NCI-H1417 (cell line): ENCODE measurements at regions not wholly inside any gene's neighbourhood (a gene's known extent, or its start where the extent isn't known, plus 50 kb on each side); places are given as distances from the start of the nearest gene placed in this dataset.
A peak's percentile ranks its signal among the peaks of the same experiment; 100 is the strongest.

ENCODE experiments used
- DNase-seq, 3 experiments: peaks; one replicate each; lab custom pipeline; 2025; lab: John Stamatoyannopoulos, UW

DNA sequence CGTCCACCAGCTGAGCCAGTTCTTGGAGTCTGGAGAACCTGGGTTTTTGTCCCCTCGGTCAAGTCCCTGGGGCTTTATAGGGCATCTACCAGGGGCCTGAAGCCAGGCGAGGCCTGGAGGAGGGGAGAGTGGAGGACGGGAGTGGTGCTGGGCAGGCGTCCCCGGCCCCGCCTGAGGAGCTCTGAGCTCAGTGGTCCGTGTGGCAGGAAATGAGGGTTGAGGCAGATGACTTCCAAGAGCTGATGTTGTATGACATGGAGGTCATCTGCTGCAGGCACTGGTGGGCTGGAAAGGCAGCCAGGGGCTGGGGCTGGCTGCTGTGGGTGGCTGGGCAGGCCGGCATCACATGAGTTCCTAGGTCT, 118.5 kb upstream of the HS6ST1 start:
- no peak for DNase-seq

DNA sequence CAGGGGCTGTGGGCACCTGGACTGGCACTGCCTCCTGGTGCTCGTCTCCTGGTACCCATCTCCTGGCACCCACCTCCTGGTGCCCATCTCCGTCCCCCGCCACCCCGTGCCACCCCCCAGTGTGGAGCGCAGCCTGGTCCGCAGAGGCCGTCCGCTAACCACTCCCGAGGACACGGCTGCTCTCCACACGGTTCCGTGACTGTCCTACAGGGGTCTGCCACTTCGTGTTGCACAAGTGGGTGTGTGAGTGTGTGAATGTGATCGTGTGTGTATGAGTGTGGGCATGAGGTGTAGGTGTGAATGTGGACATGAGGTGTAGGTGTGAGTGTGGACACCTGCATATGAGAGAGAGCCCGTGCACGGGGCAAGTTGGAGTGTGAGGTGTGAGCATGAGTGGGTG, 119.4 kb upstream of the HS6ST1 start:
- DNase-seq, result no peak

- DNase-seq, result no peak
Observed at GRCh38 chr2:128438586-128438985, 119.9 kb upstream of the HS6ST1 start.

DNA sequence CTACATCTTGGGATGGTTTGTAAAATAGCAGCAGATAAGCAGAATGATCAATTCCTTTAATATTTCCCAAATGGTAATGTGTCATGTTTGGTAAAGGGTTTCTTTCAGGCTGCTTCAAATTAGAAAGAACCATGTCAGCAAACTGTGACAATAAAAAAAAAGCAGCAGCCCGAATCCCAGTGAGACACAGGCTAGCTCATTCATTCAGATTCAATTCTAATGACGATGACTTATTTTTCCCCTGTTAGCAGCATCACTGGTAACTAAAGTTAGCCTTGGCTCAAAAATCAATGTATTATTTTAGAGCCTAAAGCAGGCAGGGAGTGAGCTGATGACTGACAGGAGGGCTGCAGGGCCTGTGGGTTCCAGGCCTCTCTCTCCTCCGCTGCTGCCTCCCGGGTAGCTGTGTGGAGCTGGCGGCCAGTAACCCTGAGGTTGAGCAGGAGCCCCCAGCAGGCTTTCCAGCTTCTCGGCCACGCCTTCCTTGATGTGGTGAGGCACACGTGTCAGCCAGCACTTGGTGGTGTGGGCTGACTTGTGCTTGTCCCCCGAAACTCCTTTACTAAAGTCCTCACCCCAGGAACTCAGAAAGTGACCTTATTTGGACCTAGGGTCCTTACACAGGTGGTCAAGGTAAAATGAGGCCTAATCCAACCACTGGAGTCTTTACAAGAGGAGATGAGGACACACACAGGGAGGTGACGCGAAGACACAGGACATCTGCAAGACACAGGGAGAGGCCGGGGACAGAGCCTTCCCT, 120.5 kb upstream of the HS6ST1 start:
- no peak for DNase-seq

DNA sequence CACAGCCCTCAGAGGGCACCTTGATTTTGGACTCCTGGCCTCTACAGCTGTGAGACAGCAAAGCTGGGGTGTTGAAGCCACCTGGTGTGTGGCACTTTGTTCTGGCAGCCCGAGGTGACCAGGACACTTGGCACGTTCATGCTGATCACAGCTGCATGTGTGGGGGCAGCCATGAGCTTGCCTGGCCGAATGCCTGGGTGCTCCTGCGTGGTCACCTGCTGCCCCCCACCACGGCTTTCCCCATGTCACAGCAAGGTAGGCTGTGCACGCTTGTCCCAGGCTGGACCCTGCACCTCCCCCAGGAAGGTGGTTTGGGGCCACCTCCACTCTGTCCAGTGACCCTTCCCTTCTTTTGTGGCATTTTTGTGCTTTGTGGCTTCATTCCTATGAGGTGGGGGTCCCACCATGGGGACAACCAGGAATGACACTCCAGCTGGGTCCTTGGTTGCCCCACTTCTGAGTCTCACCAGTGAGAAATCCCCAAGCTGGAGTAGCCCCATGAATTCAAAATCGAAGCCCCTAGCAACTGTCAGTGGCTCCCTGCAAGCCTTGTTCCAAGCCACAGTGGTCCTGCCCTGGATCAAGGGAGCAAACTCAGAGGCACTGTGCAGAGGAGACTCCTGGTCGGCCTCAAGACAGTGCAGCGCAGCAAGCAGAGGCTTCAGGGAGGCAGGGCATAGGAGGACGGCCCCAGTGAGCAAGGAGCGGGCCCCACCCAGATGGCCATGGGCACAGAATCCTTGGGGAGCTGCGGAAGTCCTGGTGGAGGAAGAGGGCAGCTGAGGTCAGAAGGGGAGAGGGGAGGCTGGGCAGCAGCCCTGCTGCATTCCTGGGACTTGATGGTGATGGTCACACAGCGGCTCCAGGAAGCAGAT, 121.4 kb upstream of the HS6ST1 start:
- no peak for DNase-seq

DNA sequence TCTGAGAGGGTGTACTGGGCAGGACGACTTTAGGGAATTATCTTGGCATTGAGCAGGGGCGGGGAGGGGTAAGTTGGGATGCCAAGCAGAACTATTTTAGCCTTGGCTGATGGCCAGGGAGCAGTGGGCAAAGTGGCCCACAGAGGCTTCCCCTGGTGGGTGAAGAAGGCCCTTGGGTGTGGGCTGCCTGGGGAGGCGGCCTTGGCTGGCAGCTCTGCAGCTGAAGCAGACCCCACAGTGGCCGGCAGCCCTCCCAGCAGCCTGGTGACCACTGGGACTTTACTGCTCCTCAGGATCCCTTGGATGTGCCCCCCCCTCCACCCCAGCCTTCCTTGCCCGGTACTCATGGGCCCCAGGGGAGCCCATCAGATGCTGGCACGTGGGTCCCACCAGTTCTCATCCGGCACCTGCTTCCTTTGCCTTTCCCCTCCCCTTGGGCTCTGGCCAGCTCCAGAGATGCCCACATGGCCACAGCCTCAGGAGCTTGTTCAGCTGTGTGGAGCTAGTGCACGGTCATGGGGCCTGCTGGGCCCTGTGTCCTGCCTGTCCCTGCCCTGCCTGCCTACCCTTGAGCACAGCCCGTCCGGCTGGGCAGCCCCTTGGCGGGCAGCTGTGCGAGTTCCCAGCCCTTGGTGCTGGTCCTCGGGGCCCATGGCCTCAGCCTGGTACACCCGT, 122.1 kb upstream of the HS6ST1 start:
- DNase-seq, result no peak

GRCh38 chr2:128441341-128442052, 122.8 kb upstream of the HS6ST1 start:
- no peak for DNase-seq

- DNase-seq, result peak in 2 of 3 experiments; percentile 1 to 7
Observed at GRCh38 chr2:128442053-128442751, 123.5 kb upstream of the HS6ST1 start.

DNA sequence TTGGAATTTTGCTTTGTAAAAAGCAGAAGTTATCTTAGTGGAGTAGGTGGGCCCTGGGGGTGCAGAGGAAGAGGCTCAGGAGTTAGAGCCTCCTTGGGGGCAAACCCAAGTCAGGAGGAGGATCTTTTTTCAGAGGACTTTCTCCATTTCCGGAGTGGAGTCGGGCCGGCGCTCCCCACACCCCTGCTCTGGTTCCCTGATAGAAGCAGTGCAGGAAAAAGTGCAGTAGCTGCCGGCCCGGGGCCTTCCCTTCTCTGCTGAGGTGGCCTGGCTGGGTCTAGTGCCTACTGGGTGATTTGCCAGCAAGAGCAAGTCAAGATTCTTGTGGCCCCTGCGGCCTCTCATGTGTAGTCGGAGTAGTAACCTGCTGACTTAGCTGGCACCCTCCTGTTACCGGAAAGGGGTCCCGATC, 124.2 kb upstream of the HS6ST1 start:
- no peak for DNase-seq

DNA sequence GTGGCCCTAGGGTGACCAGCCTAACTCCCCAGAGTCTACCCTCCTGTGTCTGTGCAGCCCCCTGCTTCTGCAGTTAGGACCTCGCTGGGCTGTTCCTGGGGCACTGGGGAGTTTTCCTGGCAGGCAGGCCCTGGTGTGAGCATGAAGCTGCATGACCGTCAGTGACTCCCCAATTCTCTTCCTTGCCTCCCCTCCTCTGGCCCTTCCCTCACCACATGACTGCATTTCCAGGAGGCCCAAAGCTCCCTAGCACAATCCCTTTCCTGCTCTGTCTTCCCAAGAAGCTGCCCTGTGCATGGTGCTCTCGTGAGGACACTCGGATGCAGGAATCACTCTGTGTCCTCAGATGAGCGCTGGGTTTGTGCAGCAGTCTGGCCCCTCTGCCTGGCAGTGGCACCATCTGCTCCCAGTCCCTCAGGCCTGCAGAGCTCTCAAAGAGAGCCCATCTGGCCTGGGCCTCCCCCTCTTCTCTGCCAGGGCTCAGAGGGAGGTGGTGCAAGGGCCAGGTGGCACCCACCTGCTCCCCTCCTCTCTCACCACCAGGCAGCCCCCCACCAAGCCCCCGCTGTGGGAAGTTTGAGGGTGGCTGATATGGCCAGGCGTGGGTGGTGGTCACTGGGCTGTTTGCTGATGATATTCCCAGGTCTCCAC, 125.6 kb upstream of the HS6ST1 start:
- no peak for DNase-seq

GRCh38 chr2:128444816-128445522, 126.3 kb upstream of the HS6ST1 start:
- DNase-seq, result no peak

DNA sequence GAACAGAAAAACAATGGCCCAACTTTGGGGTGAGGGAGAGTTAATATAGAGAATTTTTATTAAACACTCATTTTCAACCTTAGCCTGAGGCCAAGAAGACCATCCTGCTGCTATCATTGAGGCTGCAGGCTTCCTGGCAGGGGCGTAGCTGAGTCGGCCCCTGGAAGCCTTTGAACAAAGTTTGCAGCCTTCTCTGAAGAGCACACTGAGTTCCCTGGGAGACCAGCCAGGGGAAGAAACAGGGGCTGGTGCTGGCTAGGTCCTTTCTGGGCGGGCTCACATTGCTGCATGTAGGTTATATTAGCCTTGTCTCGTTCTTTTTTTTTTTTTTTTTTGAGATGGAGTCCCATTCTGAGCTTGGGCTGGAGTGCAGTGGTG, 126.8 kb upstream of the HS6ST1 start:
- DNase-seq, result no peak

- DNase-seq, result peak in 1 of 3 experiments; percentile 35
Observed at GRCh38 chr2:128446049-128446873, 127.6 kb upstream of the HS6ST1 start.

DNA sequence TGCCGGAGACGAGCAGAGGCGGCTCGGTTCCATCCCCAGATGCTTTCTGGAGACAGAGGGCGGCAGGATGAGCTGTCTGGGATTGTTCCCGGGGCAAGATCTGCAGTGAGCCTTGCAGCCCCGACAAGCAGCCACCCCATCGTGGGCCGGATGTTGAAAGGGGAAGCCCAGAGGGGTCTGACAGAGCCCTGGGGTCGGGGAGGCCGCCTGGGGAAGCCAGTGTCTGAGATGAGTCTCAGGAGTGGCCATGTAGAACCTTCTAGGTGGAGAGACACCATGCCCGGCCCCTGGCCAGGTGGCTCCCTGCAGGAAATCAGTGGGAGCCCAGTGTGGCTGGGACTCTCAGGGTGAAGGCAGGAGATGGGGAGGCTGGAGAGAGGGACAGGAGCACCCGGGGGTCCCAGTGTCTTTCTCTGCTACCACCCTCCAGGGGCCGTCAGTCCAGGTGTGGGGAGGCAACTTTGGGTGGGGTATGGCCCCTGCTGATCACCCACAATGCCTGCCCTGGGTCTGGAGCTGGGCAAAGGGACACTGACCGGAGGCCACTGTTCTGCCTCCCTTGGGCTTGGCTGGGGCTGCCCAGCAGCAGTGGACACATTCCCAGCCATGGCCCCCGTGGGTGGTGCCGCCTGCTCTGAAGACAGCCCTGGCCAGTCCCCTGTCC, 128.3 kb upstream of the HS6ST1 start:
- no peak for DNase-seq

DNA sequence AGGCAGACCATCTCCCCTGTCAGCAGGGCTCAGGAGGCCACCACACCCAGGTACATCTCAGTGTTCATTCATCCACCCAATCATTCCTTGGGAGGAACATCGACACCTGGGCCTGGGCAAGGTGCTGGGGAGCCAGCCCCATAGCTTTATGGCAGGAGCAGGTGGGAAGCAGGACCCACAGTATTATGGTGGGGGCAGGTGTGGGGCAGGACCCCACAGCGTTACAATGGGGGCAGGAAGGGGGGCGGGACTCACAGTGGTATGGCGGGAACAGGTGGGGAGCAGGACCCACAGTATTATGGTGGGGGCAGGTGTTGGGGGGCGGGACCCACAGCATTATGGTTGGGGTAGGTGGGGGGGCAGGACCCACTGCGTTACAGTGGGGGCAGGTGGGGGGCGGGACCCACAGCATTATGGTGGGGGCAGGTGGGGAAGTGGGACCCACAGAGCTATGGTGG, 128.9 kb upstream of the HS6ST1 start:
- DNase-seq, result no peak

- DNase-seq, result no peak
Observed at GRCh38 chr2:128448331-128449225, 129.9 kb upstream of the HS6ST1 start.

DNA sequence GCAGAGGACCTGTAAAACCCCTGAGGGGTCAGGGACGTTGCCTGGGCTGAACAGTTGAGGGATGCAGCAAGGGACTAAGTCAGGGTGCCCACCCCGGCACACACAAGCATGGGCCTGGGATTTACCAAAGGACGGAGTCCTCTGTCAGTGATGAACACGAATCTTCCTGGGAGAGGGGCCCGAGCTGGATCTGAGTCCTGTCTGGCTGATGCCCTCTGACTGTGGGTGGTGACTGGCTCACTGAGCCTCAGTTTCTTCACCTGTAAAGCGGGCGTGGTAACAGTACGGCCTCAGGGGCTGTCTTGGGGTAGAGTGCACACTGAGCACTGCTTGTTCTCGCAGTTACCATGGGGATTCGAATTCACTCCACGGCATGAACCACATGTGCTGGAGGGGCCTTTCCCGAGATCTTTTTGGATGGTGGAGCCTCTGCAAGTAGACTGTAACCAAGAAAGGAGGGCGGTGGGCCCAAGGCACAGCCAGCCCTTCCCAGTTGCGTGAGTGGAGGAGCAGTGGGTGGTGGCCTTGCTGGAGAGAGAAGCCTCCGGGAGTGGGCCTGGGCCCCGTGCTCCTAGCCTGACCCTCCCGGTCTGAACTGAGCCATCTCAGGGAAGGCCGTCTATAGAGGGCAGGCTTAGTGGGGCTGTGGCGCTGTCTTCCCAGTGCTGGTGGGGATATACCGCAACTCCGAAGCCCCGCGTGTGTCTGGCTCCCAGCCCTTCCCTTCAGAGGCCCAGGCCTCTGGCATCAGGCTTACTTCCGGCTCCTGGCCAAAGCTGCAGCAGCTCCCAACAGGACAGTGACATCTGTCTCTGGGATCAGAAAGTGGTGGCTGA, 130.8 kb upstream of the HS6ST1 start:
- no peak for DNase-seq
